OCI-LY3 (cell line): ENCODE measurements at regions not wholly inside any gene's neighbourhood (a gene's known extent, or its start where the extent isn't known, plus 50 kb on each side); places are given as distances from the start of the nearest gene placed in this dataset.

Experiments
- CTCF ChIP-seq: fragments of 200-600, 300-600 bp; sonication (generic); IDR thresholded peaks from 2 replicates; pipeline ENCODE4 v1.5.1; 2014; ENCODE audit warnings: antibody characterized with exemption, low read length, low read depth
- EZH2phosphoT487 ChIP-seq: fragments of 200-600 bp; shearing (Covaris generic); IDR thresholded peaks from 2 replicates; pipeline ENCODE4 v1.6.1; 2018; ENCODE audit warnings: antibody characterized with exemption, mixed run types, low read depth

- TF ChIP-seq CTCF: no peak
- TF ChIP-seq EZH2phosphoT487: no peak
Measured at GRCh38 chr18:56233595-56233994, 404.8 kb downstream of the TXNL1 start.
